ENCODE measurements at regions not wholly inside any gene's neighbourhood (a gene's known extent, or its start where the extent isn't known, plus 50 kb on each side); places are given as distances from the start of the nearest gene placed in this dataset.
A peak's percentile ranks its signal among the peaks of the same experiment; 100 is the strongest.

DNA sequence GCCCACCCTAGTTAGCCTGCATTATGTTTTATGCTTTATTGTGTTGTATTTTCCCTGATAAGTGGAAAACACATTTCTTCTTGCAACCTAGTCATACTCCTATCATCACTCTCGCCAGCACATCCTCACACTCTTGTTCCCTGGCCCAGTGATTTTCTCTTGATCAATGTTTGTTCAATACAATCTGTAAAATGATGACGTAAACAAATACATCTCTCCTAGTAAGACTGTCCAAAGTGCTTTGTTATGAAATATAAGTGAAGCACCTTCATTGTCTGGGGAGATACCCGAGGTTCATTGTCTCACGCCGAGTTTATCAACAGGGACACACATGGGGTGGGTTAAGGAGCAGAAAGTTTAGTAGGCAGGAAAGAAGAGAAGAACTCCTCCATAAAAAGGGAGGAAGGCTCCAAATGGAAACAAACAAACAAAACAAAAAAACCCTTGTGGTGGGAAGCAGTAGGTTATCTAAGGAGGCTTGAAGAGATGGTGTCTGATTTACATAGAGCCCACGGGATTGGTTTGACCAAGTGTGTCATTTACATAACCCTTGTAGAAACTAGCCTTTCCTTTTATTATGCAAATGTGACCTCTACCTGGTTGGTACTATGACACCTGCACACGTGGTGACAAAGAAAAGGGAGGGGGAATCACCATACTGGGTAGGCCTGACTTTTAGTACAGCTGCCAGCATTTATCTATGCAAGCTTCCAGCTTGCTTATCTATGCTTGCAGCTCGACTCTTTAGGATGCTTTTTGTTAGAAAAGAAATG lies 1317.9 kb upstream of the SPRY2 start:
- DNase-seq (ENCODE audit: low read depth in 1 of 2, low spot score in 1 of 2) (no peak), FAIRE-seq (no peak), ATAC-seq (no peak)
- Histone ChIP-seq H3K4me3 (no peak overlapping the region), H3K4me2 (no peak overlapping the region), H3K9me3 (no peaks in the 10 kb centered on the region), H3K4me1 (no peaks in the 10 kb centered on the region), H3K27ac (no peak overlapping the region)
- TF ChIP-seq HEYL (CRISPR knock-in tag; IDR thresholded peaks at IDR 0.05) (no peak), MAFK (IDR thresholded peaks at IDR 0.05; ENCODE audit: partially characterized antibody) (peak; percentile 48)
- ChIA-PET POLR2A (no interaction called here), CTCF (no interaction called here)
- WGBS (ENCODE audit: missing lambda C conversion rate), result 17% methylated on average over 8 of the region's 8 CpGs

DNA sequence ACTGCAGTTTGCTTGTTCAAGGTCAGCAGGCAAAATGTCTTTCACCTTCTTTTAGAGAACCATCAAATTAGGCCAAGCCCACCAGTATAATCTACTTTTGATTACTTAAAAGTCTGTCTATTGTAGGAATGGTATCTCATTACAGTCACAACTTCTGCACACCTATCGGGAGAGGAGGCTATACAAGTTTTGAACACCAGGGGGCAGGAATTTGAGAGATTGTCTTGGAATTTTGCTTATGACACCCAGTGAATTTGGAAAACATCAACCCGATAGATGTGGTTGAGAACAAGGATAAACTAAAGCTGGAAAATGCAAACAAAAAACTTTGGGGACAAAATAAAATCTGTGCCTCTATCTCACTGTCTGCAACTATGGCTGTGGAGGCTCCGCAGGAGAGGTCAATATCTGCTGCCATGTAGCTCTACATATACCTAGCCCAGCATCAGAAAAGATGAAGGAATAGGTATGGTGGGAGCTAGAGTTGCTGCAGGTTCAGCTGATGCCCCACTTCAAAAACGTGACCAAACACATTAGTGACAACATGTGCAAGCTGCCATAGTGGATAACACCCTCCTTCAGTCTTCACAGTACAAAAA lies 1299.2 kb upstream of the SPRY2 start:
- DNase-seq (ENCODE audit: low read depth in 1 of 2, low spot score in 1 of 2) (peak in 1 of 2 experiments; percentile 1), ATAC-seq (no peak), FAIRE-seq (no peak)
- TF ChIP-seq, protein P1, sequence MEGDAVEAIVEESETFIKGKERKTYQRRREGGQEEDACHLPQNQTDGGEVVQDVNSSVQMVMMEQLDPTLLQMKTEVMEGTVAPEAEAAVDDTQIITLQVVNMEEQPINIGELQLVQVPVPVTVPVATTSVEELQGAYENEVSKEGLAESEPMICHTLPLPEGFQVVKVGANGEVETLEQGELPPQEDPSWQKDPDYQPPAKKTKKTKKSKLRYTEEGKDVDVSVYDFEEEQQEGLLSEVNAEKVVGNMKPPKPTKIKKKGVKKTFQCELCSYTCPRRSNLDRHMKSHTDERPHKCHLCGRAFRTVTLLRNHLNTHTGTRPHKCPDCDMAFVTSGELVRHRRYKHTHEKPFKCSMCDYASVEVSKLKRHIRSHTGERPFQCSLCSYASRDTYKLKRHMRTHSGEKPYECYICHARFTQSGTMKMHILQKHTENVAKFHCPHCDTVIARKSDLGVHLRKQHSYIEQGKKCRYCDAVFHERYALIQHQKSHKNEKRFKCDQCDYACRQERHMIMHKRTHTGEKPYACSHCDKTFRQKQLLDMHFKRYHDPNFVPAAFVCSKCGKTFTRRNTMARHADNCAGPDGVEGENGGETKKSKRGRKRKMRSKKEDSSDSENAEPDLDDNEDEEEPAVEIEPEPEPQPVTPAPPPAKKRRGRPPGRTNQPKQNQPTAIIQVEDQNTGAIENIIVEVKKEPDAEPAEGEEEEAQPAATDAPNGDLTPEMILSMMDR (IDR thresholded peaks at IDR 0.05), result 0 out of 3 replicates have a peak, but pooled peaks have one; percentile 8
- no peak for TF ChIP-seq BHLHE40 (IDR thresholded peaks at IDR 0.05; ENCODE audit: low read depth, low read length)
- H3K4me1 ChIP-seq, result no peaks in the 10 kb centered on the region
- ChIA-PET CTCF (interaction anchor here (0.6 to 1.3 kb wide), 2 partner anchors 25 to 809 kb away, joined by 3 read pairs; no protein-coding TSS in a partner anchor), POLR2A (no interaction called here)
- H3K4me2 ChIP-seq, result no peak overlapping the region
- H3K4me3 ChIP-seq, result no peak overlapping the region
- 15% methylated on average over 4 of the region's 4 CpGs for WGBS (ENCODE audit: missing lambda C conversion rate)
- no peak overlapping the region for H3K27ac ChIP-seq
- H3K9me3 ChIP-seq, result no peaks in the 10 kb centered on the region

DNA sequence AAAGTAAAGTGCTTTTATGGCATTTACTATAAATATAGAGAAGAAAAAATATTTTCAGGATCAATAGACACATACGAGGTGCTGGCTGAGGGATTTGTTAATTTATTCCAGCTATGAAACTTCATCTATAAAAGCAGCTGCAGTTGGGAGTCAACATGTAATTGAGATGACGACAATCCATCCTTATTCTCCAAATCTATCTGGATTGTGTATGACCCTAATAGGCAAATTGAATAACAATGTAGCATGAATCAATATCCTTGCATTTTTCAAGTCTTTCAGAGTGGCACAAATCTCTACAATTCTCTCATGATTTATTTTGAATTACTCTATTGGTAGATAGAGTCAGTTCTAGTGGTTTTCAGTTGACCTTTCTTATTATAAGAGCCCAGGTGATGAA lies 1296.5 kb upstream of the SPRY2 start:
- no peaks in the 10 kb centered on the region for H3K9me3 ChIP-seq
- FAIRE-seq, result no peak
- CTCF ChIA-PET, result no interaction called here
- H3K4me2 ChIP-seq, result no peak overlapping the region
- no peak for DNase-seq (ENCODE audit: low read depth in 1 of 2, low spot score in 1 of 2)
- no peak overlapping the region for H3K4me3 ChIP-seq
- no peak for ATAC-seq
- no peaks in the 10 kb centered on the region for H3K4me1 ChIP-seq
- 9% methylated on average over 2 of the region's 2 CpGs for WGBS (ENCODE audit: missing lambda C conversion rate)
- no peak overlapping the region for H3K27ac ChIP-seq
- TF ChIP-seq CHD2 (IDR thresholded peaks at IDR 0.05; ENCODE audit: low read length, partially characterized antibody), result no peak
- TF ChIP-seq, protein P2, sequence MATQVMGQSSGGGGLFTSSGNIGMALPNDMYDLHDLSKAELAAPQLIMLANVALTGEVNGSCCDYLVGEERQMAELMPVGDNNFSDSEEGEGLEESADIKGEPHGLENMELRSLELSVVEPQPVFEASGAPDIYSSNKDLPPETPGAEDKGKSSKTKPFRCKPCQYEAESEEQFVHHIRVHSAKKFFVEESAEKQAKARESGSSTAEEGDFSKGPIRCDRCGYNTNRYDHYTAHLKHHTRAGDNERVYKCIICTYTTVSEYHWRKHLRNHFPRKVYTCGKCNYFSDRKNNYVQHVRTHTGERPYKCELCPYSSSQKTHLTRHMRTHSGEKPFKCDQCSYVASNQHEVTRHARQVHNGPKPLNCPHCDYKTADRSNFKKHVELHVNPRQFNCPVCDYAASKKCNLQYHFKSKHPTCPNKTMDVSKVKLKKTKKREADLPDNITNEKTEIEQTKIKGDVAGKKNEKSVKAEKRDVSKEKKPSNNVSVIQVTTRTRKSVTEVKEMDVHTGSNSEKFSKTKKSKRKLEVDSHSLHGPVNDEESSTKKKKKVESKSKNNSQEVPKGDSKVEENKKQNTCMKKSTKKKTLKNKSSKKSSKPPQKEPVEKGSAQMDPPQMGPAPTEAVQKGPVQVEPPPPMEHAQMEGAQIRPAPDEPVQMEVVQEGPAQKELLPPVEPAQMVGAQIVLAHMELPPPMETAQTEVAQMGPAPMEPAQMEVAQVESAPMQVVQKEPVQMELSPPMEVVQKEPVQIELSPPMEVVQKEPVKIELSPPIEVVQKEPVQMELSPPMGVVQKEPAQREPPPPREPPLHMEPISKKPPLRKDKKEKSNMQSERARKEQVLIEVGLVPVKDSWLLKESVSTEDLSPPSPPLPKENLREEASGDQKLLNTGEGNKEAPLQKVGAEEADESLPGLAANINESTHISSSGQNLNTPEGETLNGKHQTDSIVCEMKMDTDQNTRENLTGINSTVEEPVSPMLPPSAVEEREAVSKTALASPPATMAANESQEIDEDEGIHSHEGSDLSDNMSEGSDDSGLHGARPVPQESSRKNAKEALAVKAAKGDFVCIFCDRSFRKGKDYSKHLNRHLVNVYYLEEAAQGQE (IDR thresholded peaks at IDR 0.05), result no peak
- POLR2A ChIA-PET, result no interaction called here

DNA sequence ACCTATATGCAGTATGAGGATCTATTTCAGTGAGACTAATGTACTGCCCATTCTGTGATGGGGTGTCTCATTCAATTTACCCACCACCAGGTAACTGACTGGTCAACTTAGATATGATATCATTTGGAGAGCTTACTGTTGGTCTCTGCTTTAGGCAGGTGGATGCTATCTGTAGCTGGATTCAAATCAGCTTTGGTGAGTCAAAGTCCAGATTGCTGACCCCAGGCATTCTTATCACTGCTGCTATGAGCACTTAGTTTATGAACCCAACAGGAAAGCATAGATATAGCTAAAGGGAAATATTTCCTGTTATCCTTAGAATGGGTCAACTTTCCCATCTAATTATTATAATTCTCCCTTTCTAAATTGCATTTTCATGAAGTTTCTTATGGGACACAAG lies 1295.2 kb upstream of the SPRY2 start:
- no peaks in the 10 kb centered on the region for H3K4me1 ChIP-seq
- ATAC-seq (no peak), FAIRE-seq (no peak), DNase-seq (ENCODE audit: low read depth in 1 of 2, low spot score in 1 of 2) (no peak)
- ChIA-PET CTCF (no interaction called here), POLR2A (no interaction called here)
- no peak overlapping the region for H3K4me2 ChIP-seq
- no peak overlapping the region for H3K4me3 ChIP-seq
- no peaks in the 10 kb centered on the region for H3K9me3 ChIP-seq
- TF ChIP-seq FOSL2 (IDR thresholded peaks at IDR 0.05), result no peak
- no peak for TF ChIP-seq FOSL2 (CRISPR knock-in tag; IDR thresholded peaks at IDR 0.05)
- TF ChIP-seq RNF2 (IDR thresholded peaks at IDR 0.05; ENCODE audit: borderline replicate concordance, low read depth), result no peak
- TF ChIP-seq HOXB13 (CRISPR knock-in tag; IDR thresholded peaks at IDR 0.05; ENCODE audit: low read depth), result no peak
- TF ChIP-seq, protein P3, sequence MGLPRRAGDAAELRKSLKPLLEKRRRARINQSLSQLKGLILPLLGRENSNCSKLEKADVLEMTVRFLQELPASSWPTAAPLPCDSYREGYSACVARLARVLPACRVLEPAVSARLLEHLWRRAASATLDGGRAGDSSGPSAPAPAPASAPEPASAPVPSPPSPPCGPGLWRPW (IDR thresholded peaks at IDR 0.05), result no peak
- TF ChIP-seq HDAC2 (IDR thresholded peaks at IDR 0.05), result no peak
- TF ChIP-seq POLR2AphosphoS2 (conservative IDR thresholded peaks at IDR 0.05; ENCODE audit: low read length), result no peak
- no peak for TF ChIP-seq CHD2 (IDR thresholded peaks at IDR 0.05; ENCODE audit: low read length, partially characterized antibody)
- no peak for TF ChIP-seq KDM5A (IDR thresholded peaks at IDR 0.05)
- no peak for TF ChIP-seq FOXS1 (CRISPR knock-in tag; IDR thresholded peaks at IDR 0.05)
- TF ChIP-seq CBX2 (IDR thresholded peaks at IDR 0.05; ENCODE audit: borderline replicate concordance, low read depth), result no peak
- TF ChIP-seq BHLHE40 (IDR thresholded peaks at IDR 0.05; ENCODE audit: low read depth, low read length), result no peak
- H3K27ac ChIP-seq, result no peak overlapping the region

All from A549 (cell line).